ENCODE measurements at regions not wholly inside any gene's neighbourhood (a gene's known extent, or its start where the extent isn't known, plus 50 kb on each side); places are given as distances from the start of the nearest gene placed in this dataset.
A peak's percentile ranks its signal among the peaks of the same experiment; 100 is the strongest.
"Not testable (repeated sequence)": the region's sequence is repeated elsewhere in the genome, so short reads cannot be mapped to it uniquely, and the experiment has no call there.

DNA sequence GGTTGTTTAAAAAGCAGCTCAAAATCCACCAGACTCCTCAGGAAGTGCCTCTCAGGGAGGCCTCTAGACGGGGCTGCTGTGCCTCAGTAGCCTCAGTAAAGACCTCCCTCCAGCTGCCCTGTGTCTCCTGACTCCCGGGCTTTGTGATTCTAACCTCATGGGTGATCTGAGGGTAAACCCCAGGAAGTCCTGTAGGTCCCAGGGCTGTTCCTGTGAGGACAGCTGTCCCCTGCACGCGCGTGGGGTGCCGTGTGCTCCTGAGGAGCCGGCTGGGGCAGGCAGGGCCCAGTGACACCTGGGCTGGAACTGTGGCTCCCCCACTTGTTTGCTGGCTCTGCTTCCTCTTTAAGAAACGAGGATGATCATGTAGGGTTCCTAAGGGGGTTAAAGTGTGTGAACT lies 359.9 kb downstream of the BCL2L11 start:
- H3K36me3 ChIP-seq (replicated peaks in 1 of 2; ENCODE audit: control insufficient read depth in 1 of 2, insufficient read depth in 2 of 2, low read length in 1 of 2); POLR2A ChIA-PET; DNase-seq; H2AFZ ChIP-seq (ENCODE audit: low read depth); CTCF ChIA-PET; H3K4me2 ChIP-seq; H3K9me3 ChIP-seq; H3F3A ChIP-seq (replicated peaks; ENCODE audit: insufficient read depth); H3K27me3 ChIP-seq (ENCODE audit: insufficient read depth); H3K4me1 ChIP-seq (ENCODE audit: control insufficient read depth in 1 of 2, insufficient read depth in 2 of 2, low read depth in 1 of 2, low read length in 1 of 2); H3K9me2 ChIP-seq; H3K4me3 ChIP-seq (ENCODE audit: low read depth in 2 of 2, low read length in 1 of 2); H3K27ac ChIP-seq (ENCODE audit: low read depth in 2 of 2, low read length in 1 of 2); H3K9ac ChIP-seq: not testable (repeated sequence)
- Histone ChIP-seq H4K20me1 (ENCODE audit: insufficient read depth) (peaks cover 55% of the 10 kb centered on the region), H3K79me2 (ENCODE audit: insufficient read depth) (peaks cover 65% of the 10 kb centered on the region)
- 92% methylated on average over 5 of the region's 8 CpGs for WGBS (ENCODE audit: low lambda C conversion rate)

DNA sequence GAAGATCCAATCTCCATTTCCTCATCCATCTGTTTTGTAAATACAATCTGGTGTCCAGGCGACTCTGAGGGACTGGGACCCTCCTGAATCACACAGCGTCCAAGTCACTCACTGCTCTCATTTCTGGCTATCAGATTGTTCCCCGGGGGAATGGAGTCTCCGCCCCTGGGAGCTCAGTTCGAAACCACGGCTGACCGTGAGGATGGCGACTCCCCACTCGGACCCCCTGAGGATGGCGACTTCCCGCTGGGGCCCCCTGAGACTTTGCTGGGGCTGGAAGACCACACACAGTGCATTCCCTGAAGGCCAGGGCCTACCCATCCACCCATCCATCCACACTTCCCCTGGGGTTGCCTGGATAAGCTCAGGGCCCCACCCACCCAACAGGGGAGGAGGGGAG lies 360.5 kb downstream of the BCL2L11 start:
- H3K36me3 ChIP-seq (replicated peaks in 1 of 2; ENCODE audit: control insufficient read depth in 1 of 2, insufficient read depth in 2 of 2, low read length in 1 of 2); H3K9me2 ChIP-seq; H3K4me1 ChIP-seq (ENCODE audit: control insufficient read depth in 1 of 2, insufficient read depth in 2 of 2, low read depth in 1 of 2, low read length in 1 of 2); H3K4me3 ChIP-seq (ENCODE audit: low read depth in 2 of 2, low read length in 1 of 2); H3K27me3 ChIP-seq (ENCODE audit: insufficient read depth); H3K4me2 ChIP-seq; H3K9me3 ChIP-seq; H3K9ac ChIP-seq; DNase-seq; CTCF ChIA-PET; H3K27ac ChIP-seq (ENCODE audit: low read depth in 2 of 2, low read length in 1 of 2); H2AFZ ChIP-seq (ENCODE audit: low read depth); H3F3A ChIP-seq (replicated peaks; ENCODE audit: insufficient read depth); POLR2A ChIA-PET: not testable (repeated sequence)
- peaks cover 70% of the 10 kb centered on the region for H3K79me2 ChIP-seq (ENCODE audit: insufficient read depth)
- H4K20me1 ChIP-seq (ENCODE audit: insufficient read depth): peaks cover 58% of the 10 kb centered on the region
- WGBS (ENCODE audit: low lambda C conversion rate): 100% methylated on average over 1 of the region's 11 CpGs

DNA sequence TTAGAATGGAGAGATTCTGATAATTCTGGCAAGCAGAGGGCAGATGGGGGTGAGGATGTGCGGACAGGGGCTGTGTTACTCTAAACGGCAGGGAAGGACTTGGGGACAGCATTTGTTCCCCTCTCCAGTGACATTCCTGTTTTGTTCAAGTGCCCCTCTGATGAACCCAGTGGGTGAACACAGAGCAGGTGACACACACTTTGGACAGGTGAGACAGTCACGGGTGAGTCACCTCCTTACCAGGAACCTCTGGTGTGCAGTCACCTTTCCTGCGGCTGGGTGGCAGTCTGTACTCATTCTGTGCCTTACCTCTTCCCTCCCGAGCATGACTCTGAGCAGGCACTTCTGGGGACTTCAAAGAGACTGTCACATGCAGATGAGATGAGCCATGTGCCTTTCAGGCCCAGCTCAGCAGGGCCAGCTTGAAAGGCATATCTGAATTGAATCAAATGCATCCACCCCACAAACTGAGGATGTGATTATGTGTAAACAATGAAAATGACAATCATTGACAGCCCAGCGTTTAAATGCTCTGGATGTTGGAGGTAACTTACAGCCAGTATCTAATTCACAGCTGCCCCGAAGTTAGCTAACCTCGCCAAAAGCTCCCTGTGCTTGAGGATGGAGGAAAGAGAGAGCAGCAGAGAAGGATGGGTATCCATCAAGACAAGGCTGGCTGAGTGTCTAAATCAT lies 362.4 kb downstream of the BCL2L11 start:
- DNase-seq; H3K36me3 ChIP-seq (replicated peaks in 1 of 2; ENCODE audit: control insufficient read depth in 1 of 2, insufficient read depth in 2 of 2, low read length in 1 of 2); H3K4me3 ChIP-seq (ENCODE audit: low read depth in 2 of 2, low read length in 1 of 2); H3K4me1 ChIP-seq (ENCODE audit: control insufficient read depth in 1 of 2, insufficient read depth in 2 of 2, low read depth in 1 of 2, low read length in 1 of 2); H3K9ac ChIP-seq; H3K9me3 ChIP-seq; H3K4me2 ChIP-seq; H3K27me3 ChIP-seq (ENCODE audit: insufficient read depth); H3K9me2 ChIP-seq; CTCF ChIA-PET; POLR2A ChIA-PET; H2AFZ ChIP-seq (ENCODE audit: low read depth); H3F3A ChIP-seq (replicated peaks; ENCODE audit: insufficient read depth): not testable (repeated sequence)
- 68% methylated on average over 5 of the region's 8 CpGs for WGBS (ENCODE audit: low lambda C conversion rate)
- Histone ChIP-seq H3K27ac (ENCODE audit: low read depth in 2 of 2, low read length in 1 of 2) (peak overlapping the region in 1 of 2 experiments; percentile 76; a peak in 2 of 4 replicates), H4K20me1 (ENCODE audit: insufficient read depth) (peaks cover 62% of the 10 kb centered on the region), H3K79me2 (ENCODE audit: insufficient read depth) (peaks cover 69% of the 10 kb centered on the region)

DNA sequence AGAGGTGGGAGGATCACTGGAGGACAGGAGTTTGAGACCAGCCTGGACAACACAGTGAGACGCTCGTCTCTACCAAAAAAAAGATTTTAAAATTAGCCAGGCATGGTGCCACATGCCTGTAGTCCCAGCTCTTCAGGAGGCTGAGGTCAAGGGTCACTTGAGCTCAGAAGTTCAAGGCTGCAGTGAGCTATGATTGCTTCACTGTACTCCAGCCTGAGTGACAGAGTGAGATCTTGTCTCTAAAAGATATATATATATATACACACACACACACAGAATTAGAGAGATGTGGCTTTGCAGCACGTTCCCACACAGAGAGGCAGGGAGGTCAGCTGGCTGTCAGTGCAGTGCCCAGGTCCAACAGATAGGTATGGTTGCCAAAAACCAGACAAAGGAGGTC lies 363.4 kb downstream of the BCL2L11 start:
- H3K9me2 ChIP-seq; H3K4me3 ChIP-seq (ENCODE audit: low read depth in 2 of 2, low read length in 1 of 2); H3K27me3 ChIP-seq (ENCODE audit: insufficient read depth); H3K4me1 ChIP-seq (ENCODE audit: control insufficient read depth in 1 of 2, insufficient read depth in 2 of 2, low read depth in 1 of 2, low read length in 1 of 2); H3K9me3 ChIP-seq; DNase-seq; H3K36me3 ChIP-seq (replicated peaks in 1 of 2; ENCODE audit: control insufficient read depth in 1 of 2, insufficient read depth in 2 of 2, low read length in 1 of 2); H2AFZ ChIP-seq (ENCODE audit: low read depth); H3K27ac ChIP-seq (ENCODE audit: low read depth in 2 of 2, low read length in 1 of 2); H3F3A ChIP-seq (replicated peaks; ENCODE audit: insufficient read depth); CTCF ChIA-PET; H3K9ac ChIP-seq; POLR2A ChIA-PET; H3K4me2 ChIP-seq: not testable (repeated sequence)
- H3K79me2 ChIP-seq (ENCODE audit: insufficient read depth): peaks cover 65% of the 10 kb centered on the region
- WGBS (ENCODE audit: low lambda C conversion rate): 90% methylated on average over 3 of the region's 3 CpGs
- peaks cover 63% of the 10 kb centered on the region for H4K20me1 ChIP-seq (ENCODE audit: insufficient read depth)

DNA sequence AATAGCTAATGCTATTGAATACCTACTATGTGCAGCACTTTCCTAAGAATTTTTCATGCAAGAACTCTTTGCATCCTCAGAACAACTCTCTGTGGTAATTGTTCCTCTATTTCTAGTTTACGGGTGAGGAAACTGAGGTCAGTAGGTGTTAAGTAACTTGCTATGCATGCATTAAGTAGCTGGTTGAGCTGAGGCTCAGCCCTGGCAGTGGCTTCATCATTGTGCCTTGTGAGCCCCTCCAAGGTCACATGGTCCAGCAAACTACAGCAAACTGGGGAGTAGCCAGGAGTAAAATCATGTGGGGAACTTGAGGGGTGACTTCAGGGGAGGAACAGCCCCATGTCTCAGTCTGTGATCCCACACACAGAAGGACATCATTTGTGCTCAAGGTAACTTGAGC lies 365.2 kb downstream of the BCL2L11 start:
- H3K27ac ChIP-seq (ENCODE audit: low read depth in 2 of 2, low read length in 1 of 2); H3K4me3 ChIP-seq (ENCODE audit: low read depth in 2 of 2, low read length in 1 of 2); H3K9me3 ChIP-seq; DNase-seq; H3K9me2 ChIP-seq; H3K4me2 ChIP-seq; CTCF ChIA-PET; H2AFZ ChIP-seq (ENCODE audit: low read depth); H3K9ac ChIP-seq; POLR2A ChIA-PET; H3K27me3 ChIP-seq (ENCODE audit: insufficient read depth); H3K36me3 ChIP-seq (replicated peaks in 1 of 2; ENCODE audit: control insufficient read depth in 1 of 2, insufficient read depth in 2 of 2, low read length in 1 of 2); H3K4me1 ChIP-seq (ENCODE audit: control insufficient read depth in 1 of 2, insufficient read depth in 2 of 2, low read depth in 1 of 2, low read length in 1 of 2); H3F3A ChIP-seq (replicated peaks; ENCODE audit: insufficient read depth): not testable (repeated sequence)
- H3K79me2 ChIP-seq (ENCODE audit: insufficient read depth): peaks cover 50% of the 10 kb centered on the region
- no CpG with 5 or more reads among the region's 1 CpG for WGBS (ENCODE audit: low lambda C conversion rate)
- peaks cover 62% of the 10 kb centered on the region for H4K20me1 ChIP-seq (ENCODE audit: insufficient read depth)

DNA sequence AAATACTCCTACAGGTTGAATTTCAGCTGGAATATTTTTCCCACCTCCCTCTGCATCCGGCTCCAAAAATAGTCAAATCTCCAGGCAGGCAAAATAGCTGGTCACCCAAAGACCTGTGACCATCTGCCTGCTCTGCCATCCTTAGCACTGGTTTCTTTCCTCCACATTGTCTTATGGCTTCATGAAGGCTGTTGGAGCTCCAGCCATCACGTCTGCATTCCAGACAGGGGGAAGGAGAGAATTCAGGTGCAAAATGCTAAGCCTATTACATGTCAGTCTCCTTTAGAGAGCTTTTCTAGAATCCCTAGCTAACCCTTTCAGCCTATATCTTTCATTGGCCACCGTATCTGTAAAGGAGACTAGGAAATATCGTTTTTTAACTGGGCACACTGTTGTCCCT lies 367.7 kb downstream of the BCL2L11 start:
- H3K4me2 ChIP-seq; H3K9ac ChIP-seq; H3K27me3 ChIP-seq (ENCODE audit: insufficient read depth); CTCF ChIA-PET; H3K4me1 ChIP-seq (ENCODE audit: control insufficient read depth in 1 of 2, insufficient read depth in 2 of 2, low read depth in 1 of 2, low read length in 1 of 2); H3K27ac ChIP-seq (ENCODE audit: low read depth in 2 of 2, low read length in 1 of 2); H3K4me3 ChIP-seq (ENCODE audit: low read depth in 2 of 2, low read length in 1 of 2); POLR2A ChIA-PET; DNase-seq; H3K9me3 ChIP-seq; H3F3A ChIP-seq (replicated peaks; ENCODE audit: insufficient read depth); H2AFZ ChIP-seq (ENCODE audit: low read depth); H3K9me2 ChIP-seq; H3K36me3 ChIP-seq (replicated peaks in 1 of 2; ENCODE audit: control insufficient read depth in 1 of 2, insufficient read depth in 2 of 2, low read length in 1 of 2): not testable (repeated sequence)
- Histone ChIP-seq H3K79me2 (ENCODE audit: insufficient read depth) (peaks cover 35% of the 10 kb centered on the region), H4K20me1 (ENCODE audit: insufficient read depth) (peaks cover 41% of the 10 kb centered on the region)
- WGBS (ENCODE audit: low lambda C conversion rate): 100% methylated on average over 4 of the region's 4 CpGs
